ENCODE measurements at regions not wholly inside any gene's neighbourhood (a gene's known extent, or its start where the extent isn't known, plus 50 kb on each side); places are given as distances from the start of the nearest gene placed in this dataset.
A peak's percentile ranks its signal among the peaks of the same experiment; 100 is the strongest.

GRCh38 chr13:54373211-54373610 is 1344.6 kb downstream of the OLFM4 start:
- peak; percentile 23 for DNase-seq (ENCODE audit: low spot score)
- Mint-ChIP-seq H3K36me3 (peaks cover 11% of the 10 kb centered on the region), H3K4me3 (peak overlapping the region; percentile 8; the same call in 1 of the 2 replicates), H3K4me1 (peaks cover 53% of the 10 kb centered on the region), H3K27ac (peak overlapping the region; percentile 86; the same call in 1 of the 2 replicates), H3K9me3 (peaks cover 14% of the 10 kb centered on the region), H3K27me3 (ENCODE audit: low read depth) (no peaks in the 10 kb centered on the region)
- no peak for TF ChIP-seq ZNF512 (CRISPR knock-in tag; IDR thresholded peaks at IDR 0.05; ENCODE audit: borderline replicate concordance)
- TF ChIP-seq E2F5 (CRISPR knock-in tag; IDR thresholded peaks at IDR 0.05) = no peak
- no peak for TF ChIP-seq RORB (CRISPR knock-in tag; IDR thresholded peaks at IDR 0.05)
- no peak for TF ChIP-seq MLX (CRISPR knock-in tag; IDR thresholded peaks at IDR 0.05)
- TF ChIP-seq FOXP4 (CRISPR knock-in tag; IDR thresholded peaks at IDR 0.05) = peak; percentile 20; the same call in 1 of the 2 replicates
- ATAC-seq = peak; percentile 89
- POLR2A ChIA-PET = no interaction called here
- CTCF ChIA-PET = interaction anchor here (0.9 kb wide), 1 partner anchor 43 kb away, joined by 3 read pairs; no protein-coding TSS in a partner anchor

GRCh38 chr13:54379461-54379860 is 1350.8 kb downstream of the OLFM4 start:
- Mint-ChIP-seq H3K27me3 (ENCODE audit: low read depth) (peaks cover 22% of the 10 kb centered on the region), H3K36me3 (peaks cover 3% of the 10 kb centered on the region; the same call in 1 of the 2 replicates), H3K9me3 (no peaks in the 10 kb centered on the region), H3K27ac (no peak overlapping the region), H3K4me1 (peaks cover 57% of the 10 kb centered on the region), H3K4me3 (no peak overlapping the region)
- ATAC-seq = no peak
- no peak for TF ChIP-seq USF1 (CRISPR knock-in tag; IDR thresholded peaks at IDR 0.05)
- TF ChIP-seq MLX (CRISPR knock-in tag; IDR thresholded peaks at IDR 0.05) = no peak
- no peak for TF ChIP-seq NFATC4 (CRISPR knock-in tag; IDR thresholded peaks at IDR 0.05)
- no peak for TF ChIP-seq MAX (CRISPR knock-in tag; IDR thresholded peaks at IDR 0.05)
- TF ChIP-seq ELF4 (CRISPR knock-in tag; IDR thresholded peaks at IDR 0.05; ENCODE audit: low read depth) = no peak
- TF ChIP-seq ZBTB43 (CRISPR knock-in tag; IDR thresholded peaks at IDR 0.05) = no peak
- TF ChIP-seq NFE2L1 (CRISPR knock-in tag; IDR thresholded peaks at IDR 0.05) = no peak
- no peak for TF ChIP-seq ZNF317 (CRISPR knock-in tag; IDR thresholded peaks at IDR 0.05; ENCODE audit: borderline replicate concordance, low read depth)
- TF ChIP-seq ZNF512 (CRISPR knock-in tag; IDR thresholded peaks at IDR 0.05; ENCODE audit: borderline replicate concordance) = no peak
- TF ChIP-seq AR (CRISPR knock-in tag; IDR thresholded peaks at IDR 0.05) = no peak
- no peak for DNase-seq (ENCODE audit: low spot score)
- ChIA-PET CTCF (no interaction called here), POLR2A (no interaction called here)
